ENCODE measurements at regions not wholly inside any gene's neighbourhood (a gene's known extent, or its start where the extent isn't known, plus 50 kb on each side); places are given as distances from the start of the nearest gene placed in this dataset.

DNA sequence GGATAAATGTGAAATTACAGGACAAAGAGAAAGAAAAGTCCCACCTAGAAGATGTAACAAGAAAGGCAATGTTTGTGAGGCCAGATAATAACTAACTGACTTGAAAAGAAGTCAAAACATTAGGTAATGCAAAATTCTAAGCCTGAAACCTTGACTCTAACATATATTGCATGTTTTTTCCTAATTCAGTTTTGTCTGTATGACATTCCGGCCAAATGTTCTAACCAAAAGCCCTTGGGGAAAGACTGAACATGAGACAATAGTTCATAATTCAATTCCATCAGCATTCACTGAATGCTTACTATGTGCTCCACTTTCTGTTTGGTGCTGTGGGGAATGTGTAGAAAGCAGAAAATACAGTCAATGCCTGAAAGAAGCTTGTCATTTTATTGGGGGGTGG lies 53.9 kb downstream of the PABIR2 start:
- H3K27me3 ChIP-seq (replicated peaks; ENCODE audit: insufficient read depth, low read depth, low read length, poor library complexity) = no peaks in the 10 kb centered on the region
- H3K4me1 ChIP-seq (ENCODE audit: insufficient read depth, low read length, poor library complexity, severe bottlenecking) = peaks cover 13% of the 10 kb centered on the region
- ChIA-PET CTCF (no interaction called here), POLR2A (ENCODE audit: low non-redundant PET) (interaction anchor here (0.7 kb wide), 1 partner anchor 12 kb away, joined by 5 read pairs; no protein-coding TSS in a partner anchor)
- BruUV-seq (replicated peaks) = no TSS peak
- no peak overlapping the region for H3K27ac ChIP-seq (ENCODE audit: low read depth, low read length, poor library complexity, severe bottlenecking)
- no peaks in the 10 kb centered on the region for H3K36me3 ChIP-seq (ENCODE audit: insufficient read depth, low read length, poor library complexity, severe bottlenecking)
- H3K9me3 ChIP-seq (ENCODE audit: low read depth, low read length, poor library complexity, severe bottlenecking) = no peaks in the 10 kb centered on the region
- intact Hi-C loops (cut with micrococcal nuclease; ENCODE audit: unreplicated experiment) = no loop called here
- DNase-seq (ENCODE audit: low spot score) = no peak
- H3K4me3 ChIP-seq (ENCODE audit: low read depth, low read length, poor library complexity, severe bottlenecking) = no peak overlapping the region
- no peak for TF ChIP-seq EZH2 (IDR thresholded peaks at IDR 0.05; ENCODE audit: borderline replicate concordance, low read depth, low read length, poor library complexity, severe bottlenecking)
- TF ChIP-seq, protein P1, sequence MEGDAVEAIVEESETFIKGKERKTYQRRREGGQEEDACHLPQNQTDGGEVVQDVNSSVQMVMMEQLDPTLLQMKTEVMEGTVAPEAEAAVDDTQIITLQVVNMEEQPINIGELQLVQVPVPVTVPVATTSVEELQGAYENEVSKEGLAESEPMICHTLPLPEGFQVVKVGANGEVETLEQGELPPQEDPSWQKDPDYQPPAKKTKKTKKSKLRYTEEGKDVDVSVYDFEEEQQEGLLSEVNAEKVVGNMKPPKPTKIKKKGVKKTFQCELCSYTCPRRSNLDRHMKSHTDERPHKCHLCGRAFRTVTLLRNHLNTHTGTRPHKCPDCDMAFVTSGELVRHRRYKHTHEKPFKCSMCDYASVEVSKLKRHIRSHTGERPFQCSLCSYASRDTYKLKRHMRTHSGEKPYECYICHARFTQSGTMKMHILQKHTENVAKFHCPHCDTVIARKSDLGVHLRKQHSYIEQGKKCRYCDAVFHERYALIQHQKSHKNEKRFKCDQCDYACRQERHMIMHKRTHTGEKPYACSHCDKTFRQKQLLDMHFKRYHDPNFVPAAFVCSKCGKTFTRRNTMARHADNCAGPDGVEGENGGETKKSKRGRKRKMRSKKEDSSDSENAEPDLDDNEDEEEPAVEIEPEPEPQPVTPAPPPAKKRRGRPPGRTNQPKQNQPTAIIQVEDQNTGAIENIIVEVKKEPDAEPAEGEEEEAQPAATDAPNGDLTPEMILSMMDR (conservative IDR thresholded peaks at IDR 0.05; ENCODE audit: low read depth, low read length) = no peak

DNA sequence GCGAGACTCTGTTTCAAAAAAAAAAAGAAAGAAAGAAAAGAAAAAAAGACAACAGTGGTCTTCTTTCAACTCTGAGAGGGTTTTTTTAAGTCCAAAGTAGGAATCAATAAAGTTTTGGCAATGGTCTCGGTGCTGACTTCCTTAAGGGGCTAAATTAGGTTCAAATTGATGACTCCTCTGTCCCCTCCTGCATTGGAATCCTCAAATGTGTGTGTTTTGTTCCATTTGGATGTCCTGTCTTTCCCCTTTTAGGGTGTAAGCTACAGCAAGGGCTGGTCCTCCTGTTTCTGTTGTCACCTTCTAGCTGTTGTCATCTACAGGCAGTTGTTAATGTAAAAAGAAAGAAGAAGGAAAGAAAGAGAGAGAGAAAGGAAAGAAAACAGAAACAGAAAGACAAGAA lies 54.4 kb downstream of the PABIR2 start:
- no peak for DNase-seq (ENCODE audit: low spot score)
- Histone ChIP-seq H3K4me1 (ENCODE audit: insufficient read depth, low read length, poor library complexity, severe bottlenecking) (peaks cover 16% of the 10 kb centered on the region), H3K27ac (ENCODE audit: low read depth, low read length, poor library complexity, severe bottlenecking) (no peak overlapping the region), H3K9me3 (ENCODE audit: low read depth, low read length, poor library complexity, severe bottlenecking) (no peaks in the 10 kb centered on the region), H3K27me3 (replicated peaks; ENCODE audit: insufficient read depth, low read depth, low read length, poor library complexity) (no peaks in the 10 kb centered on the region), H3K36me3 (ENCODE audit: insufficient read depth, low read length, poor library complexity, severe bottlenecking) (no peaks in the 10 kb centered on the region), H3K4me3 (ENCODE audit: low read depth, low read length, poor library complexity, severe bottlenecking) (no peak overlapping the region)
- ChIA-PET CTCF (no interaction called here), POLR2A (ENCODE audit: low non-redundant PET) (no interaction called here)
- intact Hi-C loops (cut with micrococcal nuclease; ENCODE audit: unreplicated experiment) = no loop called here
- no TSS peak for BruUV-seq (replicated peaks)
- TF ChIP-seq, protein P1 (conservative IDR thresholded peaks at IDR 0.05; ENCODE audit: low read depth, low read length) = no peak
- TF ChIP-seq EZH2 (IDR thresholded peaks at IDR 0.05; ENCODE audit: borderline replicate concordance, low read depth, low read length, poor library complexity, severe bottlenecking) = no peak

DNA sequence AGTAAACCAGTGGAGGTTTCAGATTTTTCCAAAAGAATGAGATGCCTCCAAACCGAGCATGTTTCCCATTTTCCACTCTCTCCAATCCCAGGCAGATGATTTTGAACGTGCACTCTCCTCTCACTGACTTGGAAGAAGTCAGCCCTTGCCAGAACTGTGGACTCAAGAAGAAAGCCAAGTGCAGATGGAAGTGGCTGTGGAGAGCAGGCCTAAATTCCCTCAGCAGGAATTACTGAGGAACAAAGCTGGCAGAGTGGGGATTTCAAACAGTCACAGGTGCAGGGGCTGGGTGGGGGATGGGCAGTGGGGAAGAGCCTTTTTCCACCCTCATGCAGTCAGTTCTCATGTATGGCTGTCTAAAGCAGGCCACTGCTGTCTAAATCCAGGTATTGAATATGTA lies 55.3 kb downstream of the PABIR2 start:
- no peak for DNase-seq (ENCODE audit: low spot score)
- BruUV-seq (replicated peaks) = no TSS peak
- peaks cover 16% of the 10 kb centered on the region for H3K4me1 ChIP-seq (ENCODE audit: insufficient read depth, low read length, poor library complexity, severe bottlenecking)
- H3K9me3 ChIP-seq (ENCODE audit: low read depth, low read length, poor library complexity, severe bottlenecking) = no peaks in the 10 kb centered on the region
- no peak for TF ChIP-seq EZH2 (IDR thresholded peaks at IDR 0.05; ENCODE audit: borderline replicate concordance, low read depth, low read length, poor library complexity, severe bottlenecking)
- TF ChIP-seq, protein P1 (conservative IDR thresholded peaks at IDR 0.05; ENCODE audit: low read depth, low read length) = no peak
- H3K36me3 ChIP-seq (ENCODE audit: insufficient read depth, low read length, poor library complexity, severe bottlenecking) = no peaks in the 10 kb centered on the region
- no peak overlapping the region for H3K4me3 ChIP-seq (ENCODE audit: low read depth, low read length, poor library complexity, severe bottlenecking)
- intact Hi-C loops (cut with micrococcal nuclease; ENCODE audit: unreplicated experiment) = no loop called here
- ChIA-PET POLR2A (ENCODE audit: low non-redundant PET) (interaction anchor here (0.6 kb wide), 1 partner anchor 305 kb away, joined by 10 read pairs; no protein-coding TSS in a partner anchor), CTCF (no interaction called here)
- H3K27ac ChIP-seq (ENCODE audit: low read depth, low read length, poor library complexity, severe bottlenecking) = no peak overlapping the region
- H3K27me3 ChIP-seq (replicated peaks; ENCODE audit: insufficient read depth, low read depth, low read length, poor library complexity) = no peaks in the 10 kb centered on the region
